GM12865 (cell line): ENCODE measurements at regions not wholly inside any gene's neighbourhood (a gene's known extent, or its start where the extent isn't known, plus 50 kb on each side); places are given as distances from the start of the nearest gene placed in this dataset.
"Not testable (repeated sequence)": the region's sequence is repeated elsewhere in the genome, so short reads cannot be mapped to it uniquely, and the experiment has no call there.

Experiments used
- DNase-seq: peaks from one replicate; pipeline ENCODE4 v3.0.0; 2010; ENCODE audit warnings: low read depth
- H3K4me3 ChIP-seq: 2 replicates; pipeline ENCODE4 v1.5.1; 2011; ENCODE audit warnings: mild to moderate bottlenecking, low read depth, low read length, control low read depth
- CTCF ChIP-seq: IDR thresholded peaks from 2 replicates; pipeline ENCODE4 v1.5.1; 2011; ENCODE audit warnings: low read length, control low read depth, low read depth, inconsistent platforms; ENCODE audit not compliant: insufficient read depth; ENCODE audit errors: missing control alignments

GRCh38 chr5:118520771-118521415 lies 467.5 kb downstream of the DTWD2 start:
- H3K4me3 ChIP-seq: no peak overlapping the region
- DNase-seq: no peak
- no peak for TF ChIP-seq CTCF

GRCh38 chr5:118519466-118519865 lies 468.9 kb downstream of the DTWD2 start:
- H3K4me3 ChIP-seq: no peak overlapping the region
- no peak for DNase-seq
- TF ChIP-seq CTCF: no peak

- TF ChIP-seq CTCF: no peak
- no peak overlapping the region for H3K4me3 ChIP-seq
- DNase-seq: no peak
Measured at GRCh38 chr5:118518720-118519119, 469.6 kb downstream of the DTWD2 start.

GRCh38 chr5:118511846-118512245 lies 476.5 kb downstream of the DTWD2 start:
- DNase-seq: no peak
- TF ChIP-seq CTCF: no peak
- H3K4me3 ChIP-seq: no peak overlapping the region

GRCh38 chr5:118506217-118506852 lies 482.0 kb downstream of the DTWD2 start:
- DNase-seq: peak; percentile 59
- TF ChIP-seq CTCF: no peak
- no peak overlapping the region for H3K4me3 ChIP-seq

GRCh38 chr5:118502232-118502631 lies 486.1 kb downstream of the DTWD2 start:
- not testable (repeated sequence) for H3K4me3 ChIP-seq, DNase-seq

- no peak overlapping the region for H3K4me3 ChIP-seq
- no peak for DNase-seq
- no peak for TF ChIP-seq CTCF
Measured at GRCh38 chr5:118491351-118491750, 497.0 kb downstream of the DTWD2 start.
